ENCODE measurements at regions not wholly inside any gene's neighbourhood (a gene's known extent, or its start where the extent isn't known, plus 50 kb on each side); places are given as distances from the start of the nearest gene placed in this dataset.
"Not testable (repeated sequence)": the region's sequence is repeated elsewhere in the genome, so short reads cannot be mapped to it uniquely, and the experiment has no call there.

DNA sequence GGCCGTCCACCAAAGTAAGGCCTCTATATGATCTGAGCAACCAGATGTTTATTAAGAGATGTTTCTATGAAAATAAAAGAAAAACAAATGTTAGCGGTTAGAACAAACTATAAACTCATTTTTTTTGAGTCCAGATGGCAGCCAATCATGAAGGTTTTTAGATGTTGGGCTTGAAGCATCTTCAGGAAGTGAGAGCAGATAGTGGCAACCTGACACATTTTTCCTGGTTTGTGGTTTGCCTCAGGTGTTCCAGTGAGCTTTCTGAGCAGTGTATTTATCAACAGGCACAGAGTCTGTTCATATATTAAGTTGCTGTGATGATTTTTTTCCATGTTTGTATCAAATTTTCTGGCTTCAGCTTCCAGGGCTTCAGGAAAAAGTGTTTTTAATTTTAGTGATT, 1468.0 kb downstream of the KHDRBS2 start:
- intact Hi-C loops (cut with micrococcal nuclease); H3K27ac Mint-ChIP-seq (ENCODE audit: low read depth, unreplicated experiment); CTCF ChIA-PET; H3K27me3 Mint-ChIP-seq (ENCODE audit: insufficient read depth, unreplicated experiment); POLR2A ChIA-PET; H3K9me3 Mint-ChIP-seq (ENCODE audit: unreplicated experiment); H3K4me3 Mint-ChIP-seq (ENCODE audit: unreplicated experiment); BruUV-seq (replicated peaks); H3K4me1 Mint-ChIP-seq (ENCODE audit: insufficient read depth, unreplicated experiment); H3K36me3 Mint-ChIP-seq (ENCODE audit: insufficient read depth, unreplicated experiment); DNase-seq (ENCODE audit: unreplicated experiment): not testable (repeated sequence)

DNA sequence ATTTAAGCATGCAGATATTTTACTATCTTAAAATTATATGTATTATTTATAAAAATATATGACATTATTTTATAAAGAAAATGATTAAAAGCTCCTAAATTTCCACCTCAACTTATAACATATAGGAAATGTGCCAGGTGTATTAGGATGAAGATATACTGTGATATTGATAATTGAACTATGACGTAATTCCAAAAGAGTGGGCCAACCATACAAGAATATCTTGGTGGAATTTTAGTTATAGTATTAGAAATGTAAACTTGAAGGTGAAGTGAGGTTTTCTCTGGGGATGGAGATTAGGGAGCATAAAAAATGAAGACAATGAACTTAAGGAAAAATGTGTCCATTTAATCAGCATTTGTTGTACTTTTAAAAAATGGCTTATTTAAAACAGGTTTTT, 1471.2 kb downstream of the KHDRBS2 start:
- DNase-seq (ENCODE audit: unreplicated experiment); H3K4me1 Mint-ChIP-seq (ENCODE audit: insufficient read depth, unreplicated experiment); H3K27me3 Mint-ChIP-seq (ENCODE audit: insufficient read depth, unreplicated experiment); H3K9me3 Mint-ChIP-seq (ENCODE audit: unreplicated experiment); H3K36me3 Mint-ChIP-seq (ENCODE audit: insufficient read depth, unreplicated experiment); intact Hi-C loops (cut with micrococcal nuclease); H3K27ac Mint-ChIP-seq (ENCODE audit: low read depth, unreplicated experiment); POLR2A ChIA-PET; BruUV-seq (replicated peaks); H3K4me3 Mint-ChIP-seq (ENCODE audit: unreplicated experiment): not testable (repeated sequence)
- CTCF ChIA-PET, result interaction anchor here (0.6 kb wide), 2 partner anchors 40 to 1118 kb away, joined by 3 to 4 read pairs; no protein-coding TSS in a partner anchor

DNA sequence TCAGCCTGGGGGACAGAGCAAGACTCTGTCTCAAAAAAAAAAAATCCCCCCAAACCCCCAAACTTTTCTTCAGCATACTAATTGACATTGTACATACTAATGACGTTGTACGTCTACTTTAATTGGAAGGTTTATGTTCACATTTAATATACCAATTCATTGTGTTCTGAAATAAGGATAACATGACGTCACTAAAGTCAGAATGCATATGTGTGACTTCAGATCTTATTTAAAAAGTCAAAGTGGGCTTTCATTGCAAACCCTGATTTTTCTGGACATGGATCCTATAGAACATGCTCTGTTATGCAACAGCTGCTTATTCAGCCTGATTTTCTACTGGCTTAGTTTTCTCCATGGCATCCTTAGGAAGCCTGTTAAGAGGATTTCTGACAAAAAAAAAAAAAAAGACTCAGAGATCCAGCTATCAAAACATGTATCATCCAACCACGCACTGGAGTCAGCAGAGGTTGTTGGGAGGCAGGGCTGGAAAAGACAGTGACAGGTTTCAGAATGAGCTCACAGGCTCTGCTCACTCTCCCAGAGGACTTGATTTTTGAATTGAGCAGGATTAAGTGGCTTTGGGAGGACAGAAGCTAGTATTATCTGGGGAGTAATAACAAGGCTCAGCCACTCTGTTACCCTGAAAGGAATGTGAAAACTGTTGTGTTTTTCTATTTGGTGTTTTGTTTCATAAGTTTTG, 1472.0 kb downstream of the KHDRBS2 start:
- H3K9me3 Mint-ChIP-seq (ENCODE audit: unreplicated experiment); BruUV-seq (replicated peaks); POLR2A ChIA-PET; H3K4me3 Mint-ChIP-seq (ENCODE audit: unreplicated experiment); H3K4me1 Mint-ChIP-seq (ENCODE audit: insufficient read depth, unreplicated experiment); intact Hi-C loops (cut with micrococcal nuclease); H3K27ac Mint-ChIP-seq (ENCODE audit: low read depth, unreplicated experiment); H3K36me3 Mint-ChIP-seq (ENCODE audit: insufficient read depth, unreplicated experiment); DNase-seq (ENCODE audit: unreplicated experiment); H3K27me3 Mint-ChIP-seq (ENCODE audit: insufficient read depth, unreplicated experiment): not testable (repeated sequence)
- CTCF ChIA-PET, result interaction anchor here (0.6 kb wide), 2 partner anchors 41 to 1119 kb away, joined by 3 to 4 read pairs; no protein-coding TSS in a partner anchor

- POLR2A ChIA-PET; H3K36me3 Mint-ChIP-seq (ENCODE audit: insufficient read depth, unreplicated experiment); intact Hi-C loops (cut with micrococcal nuclease); BruUV-seq (replicated peaks); DNase-seq (ENCODE audit: unreplicated experiment); H3K9me3 Mint-ChIP-seq (ENCODE audit: unreplicated experiment); H3K27ac Mint-ChIP-seq (ENCODE audit: low read depth, unreplicated experiment); CTCF ChIA-PET; H3K4me3 Mint-ChIP-seq (ENCODE audit: unreplicated experiment); H3K27me3 Mint-ChIP-seq (ENCODE audit: insufficient read depth, unreplicated experiment); H3K4me1 Mint-ChIP-seq (ENCODE audit: insufficient read depth, unreplicated experiment): not testable (repeated sequence)
These were observed 1475.8 kb downstream of the KHDRBS2 start for GRCh38 chr6:60810216-60810615.

DNA sequence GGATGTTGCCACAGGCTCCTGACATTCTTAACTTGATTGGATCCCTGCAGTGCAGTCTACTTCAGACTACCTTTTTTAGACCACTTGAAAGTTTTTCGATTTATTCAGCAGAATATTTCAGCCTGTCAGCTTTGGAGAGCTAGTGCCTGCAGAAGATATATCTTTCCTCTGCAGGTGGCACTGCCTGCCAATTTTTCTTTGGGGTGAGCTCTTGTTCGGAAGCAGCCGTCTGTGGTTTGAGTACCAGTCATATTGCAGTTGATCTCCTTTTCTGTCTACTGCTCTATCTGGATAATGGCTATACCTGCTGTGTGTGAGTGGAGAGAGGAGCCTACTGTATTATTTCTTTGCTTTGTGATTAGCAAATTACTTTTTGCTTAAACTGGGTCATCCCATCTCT, 1486.9 kb downstream of the KHDRBS2 start:
- DNase-seq (ENCODE audit: unreplicated experiment); H3K4me3 Mint-ChIP-seq (ENCODE audit: unreplicated experiment); H3K36me3 Mint-ChIP-seq (ENCODE audit: insufficient read depth, unreplicated experiment); BruUV-seq (replicated peaks); H3K27me3 Mint-ChIP-seq (ENCODE audit: insufficient read depth, unreplicated experiment); H3K4me1 Mint-ChIP-seq (ENCODE audit: insufficient read depth, unreplicated experiment); intact Hi-C loops (cut with micrococcal nuclease); H3K27ac Mint-ChIP-seq (ENCODE audit: low read depth, unreplicated experiment); H3K9me3 Mint-ChIP-seq (ENCODE audit: unreplicated experiment): not testable (repeated sequence)
- ChIA-PET POLR2A (interaction anchor here (0.6 kb wide), 1 partner anchor 1369 kb away, joined by 3 read pairs; no protein-coding TSS in a partner anchor), CTCF (interaction anchor here (0.6 to 0.7 kb wide), 3 partner anchors 24 to 1485 kb away, joined by 3 to 4 read pairs (median 4); no protein-coding TSS in a partner anchor)
- TF ChIP-seq, protein P1, sequence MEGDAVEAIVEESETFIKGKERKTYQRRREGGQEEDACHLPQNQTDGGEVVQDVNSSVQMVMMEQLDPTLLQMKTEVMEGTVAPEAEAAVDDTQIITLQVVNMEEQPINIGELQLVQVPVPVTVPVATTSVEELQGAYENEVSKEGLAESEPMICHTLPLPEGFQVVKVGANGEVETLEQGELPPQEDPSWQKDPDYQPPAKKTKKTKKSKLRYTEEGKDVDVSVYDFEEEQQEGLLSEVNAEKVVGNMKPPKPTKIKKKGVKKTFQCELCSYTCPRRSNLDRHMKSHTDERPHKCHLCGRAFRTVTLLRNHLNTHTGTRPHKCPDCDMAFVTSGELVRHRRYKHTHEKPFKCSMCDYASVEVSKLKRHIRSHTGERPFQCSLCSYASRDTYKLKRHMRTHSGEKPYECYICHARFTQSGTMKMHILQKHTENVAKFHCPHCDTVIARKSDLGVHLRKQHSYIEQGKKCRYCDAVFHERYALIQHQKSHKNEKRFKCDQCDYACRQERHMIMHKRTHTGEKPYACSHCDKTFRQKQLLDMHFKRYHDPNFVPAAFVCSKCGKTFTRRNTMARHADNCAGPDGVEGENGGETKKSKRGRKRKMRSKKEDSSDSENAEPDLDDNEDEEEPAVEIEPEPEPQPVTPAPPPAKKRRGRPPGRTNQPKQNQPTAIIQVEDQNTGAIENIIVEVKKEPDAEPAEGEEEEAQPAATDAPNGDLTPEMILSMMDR (IDR thresholded peaks at IDR 0.05; ENCODE audit: unreplicated experiment), result peak; percentile 19

GRCh38 chr6:60797831-60798230, 1488.2 kb downstream of the KHDRBS2 start:
- POLR2A ChIA-PET; H3K4me3 Mint-ChIP-seq (ENCODE audit: unreplicated experiment); intact Hi-C loops (cut with micrococcal nuclease); DNase-seq (ENCODE audit: unreplicated experiment); H3K27ac Mint-ChIP-seq (ENCODE audit: low read depth, unreplicated experiment); H3K9me3 Mint-ChIP-seq (ENCODE audit: unreplicated experiment); BruUV-seq (replicated peaks); H3K27me3 Mint-ChIP-seq (ENCODE audit: insufficient read depth, unreplicated experiment); CTCF ChIA-PET; H3K4me1 Mint-ChIP-seq (ENCODE audit: insufficient read depth, unreplicated experiment); H3K36me3 Mint-ChIP-seq (ENCODE audit: insufficient read depth, unreplicated experiment): not testable (repeated sequence)

GRCh38 chr6:60789601-60790000, 1496.4 kb downstream of the KHDRBS2 start:
- H3K4me1 Mint-ChIP-seq (ENCODE audit: insufficient read depth, unreplicated experiment); CTCF ChIA-PET; H3K4me3 Mint-ChIP-seq (ENCODE audit: unreplicated experiment); BruUV-seq (replicated peaks); DNase-seq (ENCODE audit: unreplicated experiment); H3K27me3 Mint-ChIP-seq (ENCODE audit: insufficient read depth, unreplicated experiment); intact Hi-C loops (cut with micrococcal nuclease); POLR2A ChIA-PET; H3K27ac Mint-ChIP-seq (ENCODE audit: low read depth, unreplicated experiment); H3K36me3 Mint-ChIP-seq (ENCODE audit: insufficient read depth, unreplicated experiment): not testable (repeated sequence)
- H3K9me3 Mint-ChIP-seq (ENCODE audit: unreplicated experiment), result peaks cover 11% of the 10 kb centered on the region

DNA sequence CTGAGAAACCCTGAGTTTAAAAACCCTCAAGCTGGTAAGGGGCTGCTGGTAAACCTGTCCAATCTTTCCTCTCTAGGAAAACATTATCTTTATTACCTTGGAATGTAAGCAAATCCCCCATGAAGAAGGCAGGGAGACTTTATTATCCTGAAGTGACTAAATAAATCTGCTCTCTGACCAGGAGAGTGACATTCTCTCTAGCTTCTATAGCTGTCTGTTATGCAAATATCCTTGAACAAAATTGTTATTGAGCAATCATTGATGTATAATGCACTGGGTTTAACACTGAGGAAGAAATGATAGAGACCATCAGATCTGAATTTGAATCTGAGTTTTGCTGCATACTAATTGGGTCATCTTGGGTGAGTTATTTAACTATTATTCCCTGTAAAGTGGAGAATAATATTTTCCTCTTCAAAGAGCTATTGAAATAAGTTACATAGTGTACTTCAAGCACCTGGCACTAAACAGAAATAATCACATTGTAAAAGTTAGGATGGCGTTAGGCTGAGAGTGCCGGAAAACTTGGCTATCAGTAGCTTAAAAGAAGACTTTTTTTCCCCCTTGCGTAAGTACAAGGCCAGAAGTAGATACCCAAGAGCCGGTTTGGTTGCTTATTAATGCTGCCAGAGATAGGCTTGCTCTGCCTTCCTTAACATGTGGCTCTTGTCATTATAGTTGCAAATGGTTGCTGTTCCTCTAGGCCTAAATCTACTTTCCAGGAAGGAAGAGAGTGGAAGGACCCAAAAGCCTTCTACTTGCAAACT, 1503.1 kb downstream of the KHDRBS2 start:
- H3K4me1 Mint-ChIP-seq (ENCODE audit: insufficient read depth, unreplicated experiment); POLR2A ChIA-PET; CTCF ChIA-PET; H3K27me3 Mint-ChIP-seq (ENCODE audit: insufficient read depth, unreplicated experiment); intact Hi-C loops (cut with micrococcal nuclease); H3K4me3 Mint-ChIP-seq (ENCODE audit: unreplicated experiment); DNase-seq (ENCODE audit: unreplicated experiment); H3K9me3 Mint-ChIP-seq (ENCODE audit: unreplicated experiment); H3K36me3 Mint-ChIP-seq (ENCODE audit: insufficient read depth, unreplicated experiment); H3K27ac Mint-ChIP-seq (ENCODE audit: low read depth, unreplicated experiment); BruUV-seq (replicated peaks): not testable (repeated sequence)
